PFSK-1 (cell line): ENCODE measurements at regions not wholly inside any gene's neighbourhood (a gene's known extent, or its start where the extent isn't known, plus 50 kb on each side); places are given as distances from the start of the nearest gene placed in this dataset.

Experiments
- POLR2AphosphoS5 ChIP-seq: IDR thresholded peaks from 2 replicates; pipeline ENCODE4 v1.6.1; 2012; ENCODE audit warnings: low read depth, mild to moderate bottlenecking, control low read depth, low read length, moderate library complexity
- TF ChIP-seq, protein P1 (sequence below), 2 experiments: IDR thresholded peaks; 2 replicates each; pipeline versions ENCODE4 v1.6.1 to v1.8.0; 2011 to 2012; ENCODE audit warnings: low read depth in 2 of 2, low read length in 2 of 2, control low read depth in 1 of 2, inconsistent platforms in 1 of 2, mild to moderate bottlenecking in 1 of 2, moderate library complexity in 1 of 2; ENCODE audit not compliant: insufficient read depth in 1 of 2

DNA sequence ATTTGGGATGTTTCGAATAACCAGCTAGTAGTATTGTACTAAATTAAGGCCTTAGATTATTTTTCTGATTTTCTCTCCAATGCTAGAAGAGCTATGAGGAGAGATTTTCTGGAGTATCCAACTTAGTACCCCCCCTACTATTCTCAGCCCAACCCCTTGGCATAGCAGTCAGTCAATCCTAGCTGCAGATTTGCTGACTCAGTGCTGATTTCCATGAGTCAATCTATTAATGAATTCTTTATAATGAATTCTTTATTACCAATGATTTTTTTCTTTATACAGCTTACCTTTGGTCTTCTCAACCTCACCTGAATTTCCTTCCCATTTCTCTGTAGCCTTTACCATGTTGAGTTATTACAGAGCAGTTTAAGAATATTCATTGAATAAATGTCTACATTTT, 192.8 kb upstream of the ETAA1 start:
- TF ChIP-seq, protein P1, sequence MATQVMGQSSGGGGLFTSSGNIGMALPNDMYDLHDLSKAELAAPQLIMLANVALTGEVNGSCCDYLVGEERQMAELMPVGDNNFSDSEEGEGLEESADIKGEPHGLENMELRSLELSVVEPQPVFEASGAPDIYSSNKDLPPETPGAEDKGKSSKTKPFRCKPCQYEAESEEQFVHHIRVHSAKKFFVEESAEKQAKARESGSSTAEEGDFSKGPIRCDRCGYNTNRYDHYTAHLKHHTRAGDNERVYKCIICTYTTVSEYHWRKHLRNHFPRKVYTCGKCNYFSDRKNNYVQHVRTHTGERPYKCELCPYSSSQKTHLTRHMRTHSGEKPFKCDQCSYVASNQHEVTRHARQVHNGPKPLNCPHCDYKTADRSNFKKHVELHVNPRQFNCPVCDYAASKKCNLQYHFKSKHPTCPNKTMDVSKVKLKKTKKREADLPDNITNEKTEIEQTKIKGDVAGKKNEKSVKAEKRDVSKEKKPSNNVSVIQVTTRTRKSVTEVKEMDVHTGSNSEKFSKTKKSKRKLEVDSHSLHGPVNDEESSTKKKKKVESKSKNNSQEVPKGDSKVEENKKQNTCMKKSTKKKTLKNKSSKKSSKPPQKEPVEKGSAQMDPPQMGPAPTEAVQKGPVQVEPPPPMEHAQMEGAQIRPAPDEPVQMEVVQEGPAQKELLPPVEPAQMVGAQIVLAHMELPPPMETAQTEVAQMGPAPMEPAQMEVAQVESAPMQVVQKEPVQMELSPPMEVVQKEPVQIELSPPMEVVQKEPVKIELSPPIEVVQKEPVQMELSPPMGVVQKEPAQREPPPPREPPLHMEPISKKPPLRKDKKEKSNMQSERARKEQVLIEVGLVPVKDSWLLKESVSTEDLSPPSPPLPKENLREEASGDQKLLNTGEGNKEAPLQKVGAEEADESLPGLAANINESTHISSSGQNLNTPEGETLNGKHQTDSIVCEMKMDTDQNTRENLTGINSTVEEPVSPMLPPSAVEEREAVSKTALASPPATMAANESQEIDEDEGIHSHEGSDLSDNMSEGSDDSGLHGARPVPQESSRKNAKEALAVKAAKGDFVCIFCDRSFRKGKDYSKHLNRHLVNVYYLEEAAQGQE (IDR thresholded peaks at IDR 0.05; ENCODE audit: insufficient read depth in 1 of 2, low read depth in 2 of 2, low read length in 2 of 2) = no peak
- no peak for TF ChIP-seq POLR2AphosphoS5
